ENCODE measurements at regions not wholly inside any gene's neighbourhood (a gene's known extent, or its start where the extent isn't known, plus 50 kb on each side); places are given as distances from the start of the nearest gene placed in this dataset.
"Not testable (repeated sequence)": the region's sequence is repeated elsewhere in the genome, so short reads cannot be mapped to it uniquely, and the experiment has no call there.

DNA sequence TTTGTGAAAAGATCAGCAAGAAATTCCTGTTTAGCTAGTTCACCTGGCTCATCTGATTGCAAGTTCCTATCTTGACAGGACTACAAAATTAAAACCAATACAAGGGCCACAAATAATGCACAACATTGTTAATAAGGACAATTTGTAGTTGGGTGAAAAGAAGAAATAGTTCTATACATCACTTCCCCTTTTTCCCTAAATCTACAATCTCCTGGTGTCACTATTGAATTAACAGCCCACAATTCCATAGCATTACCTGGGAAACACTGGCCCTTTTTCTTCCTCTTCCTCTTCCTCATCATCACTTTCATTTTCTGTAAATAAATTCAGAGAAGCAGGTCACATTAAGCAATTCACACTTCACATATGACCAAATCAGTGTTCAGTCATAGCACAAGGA lies 366.9 kb downstream of the FAM72C start:
- H3K9me3 ChIP-seq (ENCODE audit: control insufficient read depth in 2 of 2, insufficient read depth in 1 of 2, low read depth in 1 of 2, low read length in 1 of 2), result no peaks in the 10 kb centered on the region
- no peak overlapping the region for H3K4me3 ChIP-seq (ENCODE audit: low read depth in 1 of 2, low read length in 2 of 2)
- H3K36me3 ChIP-seq (ENCODE audit: control insufficient read depth in 2 of 2, insufficient read depth in 2 of 2, low read length in 1 of 2), result no peaks in the 10 kb centered on the region
- H3K4me1 ChIP-seq (ENCODE audit: control insufficient read depth in 2 of 2, insufficient read depth in 2 of 2, low read length in 1 of 2), result no peaks in the 10 kb centered on the region
- H3K27ac ChIP-seq (ENCODE audit: low read depth in 2 of 2, low read length in 1 of 2), result no peak overlapping the region
- no peaks in the 10 kb centered on the region for H3K27me3 ChIP-seq (ENCODE audit: control insufficient read depth in 1 of 2, insufficient read depth in 2 of 2, low read length in 2 of 2)

DNA sequence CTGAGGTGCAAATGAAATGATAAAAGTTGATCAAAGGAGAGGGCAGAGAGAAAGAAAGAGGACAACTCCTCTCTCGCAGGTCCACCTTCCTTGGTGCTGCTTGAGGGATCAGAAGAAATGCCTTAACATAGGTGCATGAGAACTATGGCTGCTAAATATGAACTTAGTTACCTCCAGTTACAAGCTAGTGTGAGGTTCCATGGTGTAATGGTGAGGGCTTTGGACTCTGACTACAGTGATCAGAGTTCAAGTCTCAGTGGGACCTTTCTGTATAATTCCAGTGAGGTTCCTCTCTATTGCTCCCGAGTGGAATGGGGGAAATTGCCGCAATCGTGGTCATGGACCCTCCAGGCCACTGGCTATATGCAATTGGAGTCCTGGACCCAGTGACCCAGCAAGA lies 387.3 kb downstream of the FAM72C start:
- Histone ChIP-seq H3K27ac (ENCODE audit: low read depth in 2 of 2, low read length in 1 of 2) (no peak overlapping the region), H3K4me3 (ENCODE audit: low read depth in 1 of 2, low read length in 2 of 2) (no peak overlapping the region), H3K9me3 (ENCODE audit: control insufficient read depth in 2 of 2, insufficient read depth in 1 of 2, low read depth in 1 of 2, low read length in 1 of 2) (peaks cover 0 to 5% of the 10 kb centered on the region in 2 donors), H3K27me3 (ENCODE audit: control insufficient read depth in 1 of 2, insufficient read depth in 2 of 2, low read length in 2 of 2) (no peaks in the 10 kb centered on the region), H3K4me1 (ENCODE audit: control insufficient read depth in 2 of 2, insufficient read depth in 2 of 2, low read length in 1 of 2) (no peaks in the 10 kb centered on the region), H3K36me3 (ENCODE audit: control insufficient read depth in 2 of 2, insufficient read depth in 2 of 2, low read length in 1 of 2) (no peaks in the 10 kb centered on the region)
- WGBS, 2 donors, result 77 to 83% methylated on average over 4 of the region's 4 CpGs

DNA sequence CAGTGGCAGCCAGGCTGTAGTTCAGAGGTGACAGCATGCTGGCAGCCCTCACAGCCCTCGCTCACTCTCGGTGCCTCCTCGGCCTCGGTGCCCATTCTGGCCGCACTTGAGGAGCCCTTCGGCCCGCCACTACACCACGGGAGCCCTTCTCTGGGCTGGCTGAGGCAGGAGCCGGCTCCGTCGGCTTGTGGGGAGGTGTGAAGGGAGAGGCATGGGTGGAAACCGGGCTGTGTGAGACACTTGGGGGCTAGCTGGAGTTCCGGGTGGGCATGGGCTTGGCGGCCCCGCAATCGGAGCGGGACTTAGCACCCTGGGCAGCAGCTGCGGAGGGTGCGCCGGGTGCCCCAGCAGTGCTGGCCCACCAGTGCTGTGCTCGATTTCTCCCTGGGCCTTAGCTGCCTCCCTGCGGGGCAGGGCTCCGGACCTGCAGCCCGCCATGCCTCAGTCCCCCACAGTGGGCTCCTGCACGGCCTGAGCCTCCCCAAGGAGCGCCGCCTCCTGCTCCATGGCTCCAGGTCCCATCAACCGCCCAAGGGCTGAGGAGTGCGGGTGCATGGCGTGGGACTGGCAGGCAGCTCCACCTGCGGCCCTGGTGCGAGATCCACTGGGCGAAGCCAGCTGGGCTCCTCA lies 396.8 kb downstream of the FAM72C start:
- Histone ChIP-seq H3K36me3 (ENCODE audit: control insufficient read depth in 2 of 2, insufficient read depth in 2 of 2, low read length in 1 of 2) (no peaks in the 10 kb centered on the region), H3K27me3 (ENCODE audit: control insufficient read depth in 1 of 2, insufficient read depth in 2 of 2, low read length in 2 of 2) (no peaks in the 10 kb centered on the region), H3K4me3 (ENCODE audit: low read depth in 1 of 2, low read length in 2 of 2) (no peak overlapping the region), H3K27ac (ENCODE audit: low read depth in 2 of 2, low read length in 1 of 2) (no peak overlapping the region), H3K9me3 (ENCODE audit: control insufficient read depth in 2 of 2, insufficient read depth in 1 of 2, low read depth in 1 of 2, low read length in 1 of 2) (peaks cover 0 to 3% of the 10 kb centered on the region in 2 donors), H3K4me1 (ENCODE audit: control insufficient read depth in 2 of 2, insufficient read depth in 2 of 2, low read length in 1 of 2) (no peaks in the 10 kb centered on the region)
- WGBS, 2 donors, result 82 to 90% methylated on average over 27 to 33 of the region's 33 CpGs

DNA sequence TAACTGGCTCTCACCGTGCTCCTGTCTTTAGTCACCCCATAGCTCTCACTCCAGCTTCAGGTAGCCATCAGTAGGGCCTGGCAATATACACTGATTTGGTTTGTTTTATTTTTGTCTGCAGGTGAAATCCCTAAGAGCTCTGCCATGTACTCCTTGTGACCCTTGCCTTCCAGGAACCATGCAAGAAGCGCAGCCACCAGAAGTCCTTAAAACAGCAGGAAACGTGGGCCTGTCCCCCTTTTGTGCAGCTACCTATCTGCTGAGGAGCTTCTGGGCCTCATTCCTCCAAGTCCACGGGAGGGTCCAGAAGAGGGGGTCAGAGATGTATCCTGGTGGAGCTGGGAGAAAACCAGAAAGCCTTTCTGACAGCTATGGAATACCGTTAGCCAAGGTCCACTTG lies 399.1 kb downstream of the FAM72C start:
- H3K4me3 ChIP-seq (ENCODE audit: low read depth in 1 of 2, low read length in 2 of 2); H3K9me3 ChIP-seq (ENCODE audit: control insufficient read depth in 2 of 2, insufficient read depth in 1 of 2, low read depth in 1 of 2, low read length in 1 of 2); H3K4me1 ChIP-seq (ENCODE audit: control insufficient read depth in 2 of 2, insufficient read depth in 2 of 2, low read length in 1 of 2); H3K36me3 ChIP-seq (ENCODE audit: control insufficient read depth in 2 of 2, insufficient read depth in 2 of 2, low read length in 1 of 2); H3K27ac ChIP-seq (ENCODE audit: low read depth in 2 of 2, low read length in 1 of 2); H3K27me3 ChIP-seq (ENCODE audit: control insufficient read depth in 1 of 2, insufficient read depth in 2 of 2, low read length in 2 of 2): not testable (repeated sequence)
- WGBS, 2 donors, result 64 to 73% methylated on average over 5 of the region's 5 CpGs

DNA sequence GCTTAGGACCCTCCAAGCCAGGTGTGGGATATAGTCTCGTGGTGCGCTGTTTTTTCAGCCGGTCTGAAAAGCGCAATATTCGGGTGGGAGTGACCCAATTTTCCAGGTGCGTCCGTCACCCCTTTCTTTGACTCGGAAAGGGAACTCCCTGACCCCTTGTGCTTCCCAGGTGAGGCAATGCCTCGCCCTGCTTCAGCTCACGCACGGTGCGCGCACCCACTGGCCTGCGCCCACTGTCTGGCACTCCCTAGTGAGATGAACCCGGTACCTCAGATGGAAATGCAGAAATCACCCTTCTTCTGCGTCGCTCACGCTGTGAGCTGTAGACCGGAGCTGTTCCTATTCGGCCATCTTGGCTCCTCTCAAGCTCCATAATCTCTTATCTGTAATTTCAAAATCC lies 408.0 kb downstream of the FAM72C start:
- H3K27me3 ChIP-seq (ENCODE audit: control insufficient read depth in 1 of 2, insufficient read depth in 2 of 2, low read length in 2 of 2); H3K4me3 ChIP-seq (ENCODE audit: low read depth in 1 of 2, low read length in 2 of 2); H3K9me3 ChIP-seq (ENCODE audit: control insufficient read depth in 2 of 2, insufficient read depth in 1 of 2, low read depth in 1 of 2, low read length in 1 of 2); H3K27ac ChIP-seq (ENCODE audit: low read depth in 2 of 2, low read length in 1 of 2); H3K36me3 ChIP-seq (ENCODE audit: control insufficient read depth in 2 of 2, insufficient read depth in 2 of 2, low read length in 1 of 2); H3K4me1 ChIP-seq (ENCODE audit: control insufficient read depth in 2 of 2, insufficient read depth in 2 of 2, low read length in 1 of 2): not testable (repeated sequence)
- WGBS, 2 donors, result 56 to 64% methylated on average over 16 to 20 of the region's 20 CpGs

DNA sequence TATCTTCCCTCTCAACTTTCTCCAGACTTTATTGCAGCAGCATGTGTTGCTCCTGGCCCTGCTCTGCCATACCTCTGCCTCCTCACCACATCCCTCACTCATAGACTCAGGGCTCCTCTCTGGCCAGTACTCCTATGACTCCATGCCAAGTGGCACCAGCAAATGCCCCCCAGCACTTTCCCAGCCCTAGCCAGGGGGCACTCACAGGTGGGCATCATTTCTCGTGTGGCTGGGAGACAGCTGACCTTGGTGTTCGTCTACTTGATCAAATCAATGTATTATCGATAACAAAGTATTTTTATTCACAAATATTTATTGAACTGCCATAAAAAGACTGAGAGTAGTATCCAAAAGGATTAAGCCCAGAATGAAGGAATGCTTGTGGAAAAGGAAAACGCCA lies 418.2 kb downstream of the FAM72C start:
- Histone ChIP-seq H3K4me1 (ENCODE audit: control insufficient read depth in 2 of 2, insufficient read depth in 2 of 2, low read length in 1 of 2) (no peaks in the 10 kb centered on the region), H3K36me3 (ENCODE audit: control insufficient read depth in 2 of 2, insufficient read depth in 2 of 2, low read length in 1 of 2) (no peaks in the 10 kb centered on the region), H3K27me3 (ENCODE audit: control insufficient read depth in 1 of 2, insufficient read depth in 2 of 2, low read length in 2 of 2) (no peaks in the 10 kb centered on the region), H3K27ac (ENCODE audit: low read depth in 2 of 2, low read length in 1 of 2) (no peak overlapping the region), H3K4me3 (ENCODE audit: low read depth in 1 of 2, low read length in 2 of 2) (no peak overlapping the region), H3K9me3 (ENCODE audit: control insufficient read depth in 2 of 2, insufficient read depth in 1 of 2, low read depth in 1 of 2, low read length in 1 of 2) (no peaks in the 10 kb centered on the region)
- WGBS, 2 donors, result 73 to 74% methylated on average over 4 of the region's 4 CpGs

DNA sequence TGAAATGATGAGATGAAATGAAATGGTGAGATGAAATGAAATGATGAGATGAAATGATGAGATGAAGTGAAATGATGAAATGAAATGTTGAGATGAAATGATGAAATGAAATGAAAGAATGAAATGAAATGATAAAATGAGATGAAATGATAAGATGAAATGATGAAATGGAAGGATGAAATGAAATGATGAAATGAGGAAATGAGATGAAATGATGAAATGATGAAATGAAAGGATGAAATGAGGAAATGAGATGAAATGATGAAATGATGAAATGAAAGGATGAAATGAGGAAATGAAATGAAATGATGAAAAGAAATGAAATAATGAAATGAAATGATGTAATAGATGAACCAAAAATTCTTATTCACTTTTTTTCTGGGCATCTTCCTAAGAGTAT lies 467.1 kb downstream of the FAM72C start:
- H3K9me3 ChIP-seq (ENCODE audit: control insufficient read depth in 2 of 2, insufficient read depth in 1 of 2, low read depth in 1 of 2, low read length in 1 of 2); H3K4me1 ChIP-seq (ENCODE audit: control insufficient read depth in 2 of 2, insufficient read depth in 2 of 2, low read length in 1 of 2); H3K27me3 ChIP-seq (ENCODE audit: control insufficient read depth in 1 of 2, insufficient read depth in 2 of 2, low read length in 2 of 2); H3K27ac ChIP-seq (ENCODE audit: low read depth in 2 of 2, low read length in 1 of 2); H3K4me3 ChIP-seq (ENCODE audit: low read depth in 1 of 2, low read length in 2 of 2); H3K36me3 ChIP-seq (ENCODE audit: control insufficient read depth in 2 of 2, insufficient read depth in 2 of 2, low read length in 1 of 2): not testable (repeated sequence)

DNA sequence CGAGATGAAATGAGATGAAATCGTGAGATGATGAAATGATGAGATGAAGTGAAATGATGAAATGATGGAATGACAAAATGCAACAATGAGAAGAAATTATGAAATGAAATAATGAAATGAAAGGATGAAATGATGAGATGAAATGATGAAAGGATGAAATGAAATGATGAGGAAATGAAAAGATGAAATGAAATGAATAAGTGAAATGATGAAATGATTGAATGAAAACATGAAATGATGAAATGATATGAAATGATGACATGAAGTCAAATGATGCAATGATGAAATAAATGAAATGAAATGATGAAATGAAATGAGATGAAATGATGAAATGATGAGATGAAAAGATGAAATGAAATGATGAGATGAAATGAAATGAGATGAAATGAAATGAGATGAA lies 467.7 kb downstream of the FAM72C start:
- WGBS, 2 donors, result no CpG with 5 or more reads among the region's 2 CpGs
- not testable (repeated sequence) for H3K27ac ChIP-seq (ENCODE audit: low read depth in 2 of 2, low read length in 1 of 2); H3K27me3 ChIP-seq (ENCODE audit: control insufficient read depth in 1 of 2, insufficient read depth in 2 of 2, low read length in 2 of 2); H3K36me3 ChIP-seq (ENCODE audit: control insufficient read depth in 2 of 2, insufficient read depth in 2 of 2, low read length in 1 of 2); H3K4me1 ChIP-seq (ENCODE audit: control insufficient read depth in 2 of 2, insufficient read depth in 2 of 2, low read length in 1 of 2); H3K9me3 ChIP-seq (ENCODE audit: control insufficient read depth in 2 of 2, insufficient read depth in 1 of 2, low read depth in 1 of 2, low read length in 1 of 2); H3K4me3 ChIP-seq (ENCODE audit: low read depth in 1 of 2, low read length in 2 of 2)

DNA sequence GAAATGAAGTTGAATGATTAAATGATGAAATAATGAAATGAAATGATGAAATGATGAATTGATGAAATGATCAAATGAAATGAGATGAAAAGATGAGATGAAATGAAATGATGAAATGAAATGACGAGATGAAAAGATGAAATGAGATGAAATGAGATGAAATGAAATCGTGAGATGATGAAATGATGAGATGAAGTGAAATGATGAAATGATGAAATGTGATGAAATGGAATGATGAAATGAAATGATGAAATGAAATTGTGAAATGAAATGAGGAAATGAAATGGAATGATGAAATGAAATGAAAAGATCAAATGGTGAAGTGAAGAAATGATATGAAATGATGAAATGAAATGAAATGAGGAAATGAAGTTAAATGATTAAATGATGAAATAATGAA lies 468.7 kb downstream of the FAM72C start:
- 53 to 72% methylated on average over 1 of the region's 2 CpGs for WGBS, 2 donors
- not testable (repeated sequence) for H3K36me3 ChIP-seq (ENCODE audit: control insufficient read depth in 2 of 2, insufficient read depth in 2 of 2, low read length in 1 of 2); H3K27me3 ChIP-seq (ENCODE audit: control insufficient read depth in 1 of 2, insufficient read depth in 2 of 2, low read length in 2 of 2); H3K27ac ChIP-seq (ENCODE audit: low read depth in 2 of 2, low read length in 1 of 2); H3K4me1 ChIP-seq (ENCODE audit: control insufficient read depth in 2 of 2, insufficient read depth in 2 of 2, low read length in 1 of 2); H3K9me3 ChIP-seq (ENCODE audit: control insufficient read depth in 2 of 2, insufficient read depth in 1 of 2, low read depth in 1 of 2, low read length in 1 of 2); H3K4me3 ChIP-seq (ENCODE audit: low read depth in 1 of 2, low read length in 2 of 2)

DNA sequence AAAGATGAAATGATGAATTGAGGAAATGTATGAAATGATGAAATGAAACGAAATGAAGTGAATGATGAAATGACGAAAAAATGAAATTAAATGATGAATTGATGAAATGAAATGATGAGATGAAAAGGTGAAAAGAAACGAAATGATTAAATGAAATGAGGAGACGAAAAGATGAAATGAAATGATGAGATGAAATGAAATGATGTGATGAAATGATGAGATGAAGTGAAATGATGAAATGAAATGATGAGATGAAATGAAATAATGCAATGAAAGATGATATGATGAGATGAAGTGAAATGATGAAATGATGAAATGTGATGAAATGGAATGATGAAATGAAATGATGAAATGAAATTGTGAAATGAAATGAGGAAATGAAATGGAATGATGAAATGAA lies 469.7 kb downstream of the FAM72C start:
- not testable (repeated sequence) for H3K27me3 ChIP-seq (ENCODE audit: control insufficient read depth in 1 of 2, insufficient read depth in 2 of 2, low read length in 2 of 2); H3K27ac ChIP-seq (ENCODE audit: low read depth in 2 of 2, low read length in 1 of 2); H3K36me3 ChIP-seq (ENCODE audit: control insufficient read depth in 2 of 2, insufficient read depth in 2 of 2, low read length in 1 of 2); H3K4me3 ChIP-seq (ENCODE audit: low read depth in 1 of 2, low read length in 2 of 2); H3K4me1 ChIP-seq (ENCODE audit: control insufficient read depth in 2 of 2, insufficient read depth in 2 of 2, low read length in 1 of 2); H3K9me3 ChIP-seq (ENCODE audit: control insufficient read depth in 2 of 2, insufficient read depth in 1 of 2, low read depth in 1 of 2, low read length in 1 of 2)
- WGBS, 2 donors, result 64 to 76% methylated on average over 3 of the region's 4 CpGs
